A549 (cell line): ENCODE measurements at regions not wholly inside any gene's neighbourhood (a gene's known extent, or its start where the extent isn't known, plus 50 kb on each side); places are given as distances from the start of the nearest gene placed in this dataset.

Source experiments
- ATAC-seq, 2 experiments: fragments of 200-7000 bp in 1 of 2; fragments of >200 bp in 1 of 2; cut with Nextera tagmentation in 1 of 2; cut with Tn5 transposase in 1 of 2; 3 replicates each; pipeline versions ENCODE4 v1.8.0 to v1.9.1; 2018 to 2020; ENCODE audit warnings: mild to moderate bottlenecking in 1 of 2, moderate library complexity in 1 of 2
- CTCF ChIA-PET: fragments of 300-600 bp; sonication (Branson Sonifier 250); formaldehyde crosslinking; extraction: SDS; loops from one replicate; lab custom pipeline; 2021; ENCODE audit warnings: antibody characterized with exemption, inconsistent platforms; lab: Yijun Ruan, JAX
- POLR2A ChIA-PET: fragments of 350-600 bp; formaldehyde crosslinking; extraction: SDS; loops from one replicate; lab custom pipeline; 2021; ENCODE audit warnings: antibody characterized with exemption, inconsistent platforms; lab: Yijun Ruan, JAX
- DNase-seq, 2 experiments: peaks; one replicate each; pipeline versions ENCODE4 v3.0.0 to v3.0.0-alpha.2; 2011 to 2016; ENCODE audit warnings: low read depth in 1 of 2, low spot score in 1 of 2
- FAIRE-seq: peaks from 2 replicates; lab custom pipeline; 2011; peaks lifted over from hg19 to GRCh38; lab: Jason Lieb, UNC
- H3K27ac ChIP-seq, 2 experiments: fragments of >200 bp; sonication (Bioruptor Twin); formaldehyde crosslinking; 3 replicates each; pipeline ENCODE4 v1.5.1; 2016 to 2017
- H3K4me1 ChIP-seq: fragments of >200 bp; sonication (Bioruptor Twin); formaldehyde crosslinking; 3 replicates; pipeline ENCODE4 v1.6.1; 2016
- H3K4me2 ChIP-seq: fragments of >200 bp; sonication (Bioruptor Twin); formaldehyde crosslinking; 3 replicates; pipeline ENCODE4 v1.6.1; 2016
- H3K4me3 ChIP-seq: fragments of >200 bp; sonication (Bioruptor Twin); formaldehyde crosslinking; 3 replicates; pipeline ENCODE4 v1.5.1; 2016
- H3K9me3 ChIP-seq: fragments of >200 bp; sonication (Bioruptor Twin); formaldehyde crosslinking; 3 replicates; pipeline ENCODE4 v1.6.1; 2016
- BHLHE40 ChIP-seq: IDR thresholded peaks from 2 replicates; pipeline ENCODE4 v1.6.1; 2012; ENCODE audit warnings: low read depth, low read length, inconsistent platforms
- CHD2 ChIP-seq: fragments of 150-350 bp; IDR thresholded peaks from 2 replicates; pipeline ENCODE4 v1.6.1; 2014; ENCODE audit warnings: low read length; ENCODE audit not compliant: partially characterized antibody
- EHF ChIP-seq: fragments of 250-450 bp; sonication (Bioruptor Pico); IDR thresholded peaks from 2 replicates; pipeline ENCODE4 v1.5.0; 2020; ENCODE audit warnings: mild to moderate bottlenecking
- EP300 ChIP-seq, 2 experiments: fragments of >200 bp; sonication (Bioruptor Twin); formaldehyde crosslinking; IDR thresholded peaks; 2 replicates in 1 of 2; 3 replicates in 1 of 2; pipeline ENCODE4 v1.6.1; 2016 to 2017
- ESRRA ChIP-seq: fragments of 150-350 bp; IDR thresholded peaks from 2 replicates; pipeline ENCODE4 v1.6.1; 2014; ENCODE audit warnings: mild to moderate bottlenecking, low read length, borderline replicate concordance
- FOXS1 ChIP-seq: fragments of 250-450 bp; sonication (Bioruptor Pico); IDR thresholded peaks from 2 replicates; pipeline ENCODE4 v1.5.0; 2020; ENCODE audit warnings: mild to moderate bottlenecking, moderate library complexity
- GATA3 ChIP-seq: IDR thresholded peaks from 2 replicates; pipeline ENCODE4 v1.6.1; 2012; ENCODE audit warnings: borderline replicate concordance
- HOXB13 ChIP-seq: fragments of 250-450 bp; sonication (Bioruptor Pico); IDR thresholded peaks from 2 replicates; pipeline ENCODE4 v1.5.0; 2020; ENCODE audit warnings: low read depth, mild to moderate bottlenecking, moderate library complexity
- HOXB5 ChIP-seq: fragments of 250-450 bp; sonication (Bioruptor Pico); IDR thresholded peaks from 2 replicates; pipeline ENCODE4 v1.5.0; 2020; ENCODE audit warnings: mild to moderate bottlenecking, moderate library complexity
- JUN ChIP-seq, 2 experiments: fragments of >200 bp; sonication (Bioruptor Twin); formaldehyde crosslinking; IDR thresholded peaks; 2 replicates in 1 of 2; 3 replicates in 1 of 2; pipeline ENCODE4 v1.6.1; 2016 to 2017
- JUNB ChIP-seq: fragments of >200 bp; sonication (Bioruptor Twin); formaldehyde crosslinking; IDR thresholded peaks from 2 replicates; pipeline ENCODE4 v1.6.1; 2016
- KDM1A ChIP-seq: fragments of 200-600 bp; sonication (generic); IDR thresholded peaks from 2 replicates; pipeline ENCODE4 v1.6.1; 2016; ENCODE audit warnings: low read depth, mild to moderate bottlenecking
- MAFK ChIP-seq: fragments of 450-650 bp; IDR thresholded peaks from 2 replicates; pipeline ENCODE4 v1.6.1; 2014; ENCODE audit not compliant: partially characterized antibody
- NR3C1 ChIP-seq: fragments of >200 bp; sonication (Bioruptor Twin); formaldehyde crosslinking; IDR thresholded peaks from 3 replicates; pipeline ENCODE4 v1.6.1; 2017
- POLR2AphosphoS2 ChIP-seq: conservative IDR thresholded peaks from 2 replicates; pipeline ENCODE4 v1.6.1; 2012; ENCODE audit warnings: low read length, improper control_type of control experiment, inconsistent platforms
- RARB ChIP-seq: fragments of 250-450 bp; sonication (Bioruptor Pico); IDR thresholded peaks from 2 replicates; pipeline ENCODE4 v1.8.0; 2021; ENCODE audit warnings: mild to moderate bottlenecking, moderate library complexity
- SMC3 ChIP-seq: fragments of >200 bp; sonication (Bioruptor Twin); formaldehyde crosslinking; IDR thresholded peaks from 3 replicates; pipeline ENCODE4 v1.6.1; 2018; ENCODE audit warnings: inconsistent platforms
- TFCP2L1 ChIP-seq: fragments of 250-450 bp; sonication (Bioruptor Pico); IDR thresholded peaks from 2 replicates; pipeline ENCODE4 v1.5.0; 2021; ENCODE audit warnings: mild to moderate bottlenecking
- TP53 ChIP-seq: fragments of 250-450 bp; sonication (Bioruptor Pico); IDR thresholded peaks from 2 replicates; pipeline ENCODE4 v1.5.0; 2021; ENCODE audit warnings: mild to moderate bottlenecking, moderate library complexity
- ZNF302 ChIP-seq: fragments of 250-450 bp; sonication (Bioruptor Pico); IDR thresholded peaks from 2 replicates; pipeline ENCODE4 v1.9.0; 2021; ENCODE audit warnings: inconsistent platforms, mild to moderate bottlenecking, moderate library complexity
- whole genome bisulfite sequencing: methylation state at CpG from one replicate; pipeline ENCODE4 v1.1.6; 2017; ENCODE audit errors: missing lambda C conversion rate; 5-methylcytosine and 5-hydroxymethylcytosine counted together
- TF ChIP-seq, protein P1 (sequence below): IDR thresholded peaks from 2 replicates; pipeline ENCODE4 v1.6.1; 2012; ENCODE audit warnings: low read depth, borderline replicate concordance
- TF ChIP-seq, protein P2 (sequence below): IDR thresholded peaks from 2 replicates; pipeline ENCODE4 v1.6.1; 2012
- TF ChIP-seq, protein P3 (sequence below): fragments of 250-450 bp; sonication (Bioruptor Pico); IDR thresholded peaks from 2 replicates; pipeline ENCODE4 v1.5.0; 2020; ENCODE audit warnings: low read depth, mild to moderate bottlenecking, moderate library complexity
- TF ChIP-seq, protein P4 (sequence below): fragments of 450-650 bp; IDR thresholded peaks from 2 replicates; pipeline ENCODE4 v1.6.1; 2014; ENCODE audit warnings: antibody characterized with exemption
- TF ChIP-seq, protein P5 (sequence below): fragments of 200-600 bp; sonication (generic); IDR thresholded peaks from 2 replicates; pipeline ENCODE4 v1.6.1; 2016; ENCODE audit warnings: antibody characterized with exemption, mild to moderate bottlenecking, moderate library complexity
- TF ChIP-seq, protein P6 (sequence below): fragments of 150-350 bp; IDR thresholded peaks from 2 replicates; pipeline ENCODE4 v1.6.1; 2014; ENCODE audit warnings: low read depth, mild to moderate bottlenecking, low read length
- TF ChIP-seq, protein P7 (sequence below): IDR thresholded peaks from 2 replicates; pipeline ENCODE4 v1.6.1; 2012

DNA sequence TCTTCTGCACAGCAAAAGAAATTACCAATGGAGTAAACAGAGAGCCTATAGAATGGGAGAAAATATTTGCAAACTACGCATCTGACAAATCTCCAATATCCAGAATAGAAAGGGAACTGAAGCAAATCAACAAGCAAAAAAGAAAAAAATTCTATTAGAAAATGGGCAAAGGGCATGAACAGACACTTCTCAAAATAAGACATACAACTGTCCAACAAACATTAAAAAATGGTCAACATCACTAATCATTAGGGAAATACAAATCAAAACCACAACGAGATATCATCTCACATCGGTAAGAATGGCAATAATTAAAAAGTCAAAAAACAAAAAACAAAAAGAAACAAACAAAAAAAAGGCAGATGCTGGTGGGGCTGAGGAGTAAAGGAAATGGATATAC lies 356.4 kb downstream of the ADCYAP1 start:
- H3K9me3 ChIP-seq = no peaks in the 10 kb centered on the region; the same call in 2 of the 3 replicates
- POLR2A ChIA-PET = no interaction called here
- no peak overlapping the region for H3K27ac ChIP-seq
- CTCF ChIA-PET = no interaction called here
- no peak overlapping the region for H3K4me2 ChIP-seq
- no peak for DNase-seq
- TF ChIP-seq TP53 (no peak), MAFK (no peak), KDM1A (no peak), POLR2AphosphoS2 (no peak), RARB (CRISPR knock-in tag) (no peak), HOXB5 (CRISPR knock-in tag) (no peak), SMC3 (no peak), HOXB13 (CRISPR knock-in tag) (no peak), TFCP2L1 (CRISPR knock-in tag) (no peak), JUN (IDR thresholded peaks at IDR 0.05) (no peak)
- TF ChIP-seq, protein P1, sequence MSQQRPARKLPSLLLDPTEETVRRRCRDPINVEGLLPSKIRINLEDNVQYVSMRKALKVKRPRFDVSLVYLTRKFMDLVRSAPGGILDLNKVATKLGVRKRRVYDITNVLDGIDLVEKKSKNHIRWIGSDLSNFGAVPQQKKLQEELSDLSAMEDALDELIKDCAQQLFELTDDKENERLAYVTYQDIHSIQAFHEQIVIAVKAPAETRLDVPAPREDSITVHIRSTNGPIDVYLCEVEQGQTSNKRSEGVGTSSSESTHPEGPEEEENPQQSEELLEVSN = no peak
- TF ChIP-seq, protein P2, sequence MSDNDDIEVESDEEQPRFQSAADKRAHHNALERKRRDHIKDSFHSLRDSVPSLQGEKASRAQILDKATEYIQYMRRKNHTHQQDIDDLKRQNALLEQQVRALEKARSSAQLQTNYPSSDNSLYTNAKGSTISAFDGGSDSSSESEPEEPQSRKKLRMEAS = no peak
- TF ChIP-seq, protein P3, sequence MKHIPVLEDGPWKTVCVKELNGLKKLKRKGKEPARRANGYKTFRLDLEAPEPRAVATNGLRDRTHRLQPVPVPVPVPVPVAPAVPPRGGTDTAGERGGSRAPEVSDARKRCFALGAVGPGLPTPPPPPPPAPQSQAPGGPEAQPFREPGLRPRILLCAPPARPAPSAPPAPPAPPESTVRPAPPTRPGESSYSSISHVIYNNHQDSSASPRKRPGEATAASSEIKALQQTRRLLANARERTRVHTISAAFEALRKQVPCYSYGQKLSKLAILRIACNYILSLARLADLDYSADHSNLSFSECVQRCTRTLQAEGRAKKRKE (CRISPR knock-in tag) = no peak
- TF ChIP-seq, protein P4, sequence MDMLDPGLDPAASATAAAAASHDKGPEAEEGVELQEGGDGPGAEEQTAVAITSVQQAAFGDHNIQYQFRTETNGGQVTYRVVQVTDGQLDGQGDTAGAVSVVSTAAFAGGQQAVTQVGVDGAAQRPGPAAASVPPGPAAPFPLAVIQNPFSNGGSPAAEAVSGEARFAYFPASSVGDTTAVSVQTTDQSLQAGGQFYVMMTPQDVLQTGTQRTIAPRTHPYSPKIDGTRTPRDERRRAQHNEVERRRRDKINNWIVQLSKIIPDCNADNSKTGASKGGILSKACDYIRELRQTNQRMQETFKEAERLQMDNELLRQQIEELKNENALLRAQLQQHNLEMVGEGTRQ = no peak
- TF ChIP-seq, protein P5, sequence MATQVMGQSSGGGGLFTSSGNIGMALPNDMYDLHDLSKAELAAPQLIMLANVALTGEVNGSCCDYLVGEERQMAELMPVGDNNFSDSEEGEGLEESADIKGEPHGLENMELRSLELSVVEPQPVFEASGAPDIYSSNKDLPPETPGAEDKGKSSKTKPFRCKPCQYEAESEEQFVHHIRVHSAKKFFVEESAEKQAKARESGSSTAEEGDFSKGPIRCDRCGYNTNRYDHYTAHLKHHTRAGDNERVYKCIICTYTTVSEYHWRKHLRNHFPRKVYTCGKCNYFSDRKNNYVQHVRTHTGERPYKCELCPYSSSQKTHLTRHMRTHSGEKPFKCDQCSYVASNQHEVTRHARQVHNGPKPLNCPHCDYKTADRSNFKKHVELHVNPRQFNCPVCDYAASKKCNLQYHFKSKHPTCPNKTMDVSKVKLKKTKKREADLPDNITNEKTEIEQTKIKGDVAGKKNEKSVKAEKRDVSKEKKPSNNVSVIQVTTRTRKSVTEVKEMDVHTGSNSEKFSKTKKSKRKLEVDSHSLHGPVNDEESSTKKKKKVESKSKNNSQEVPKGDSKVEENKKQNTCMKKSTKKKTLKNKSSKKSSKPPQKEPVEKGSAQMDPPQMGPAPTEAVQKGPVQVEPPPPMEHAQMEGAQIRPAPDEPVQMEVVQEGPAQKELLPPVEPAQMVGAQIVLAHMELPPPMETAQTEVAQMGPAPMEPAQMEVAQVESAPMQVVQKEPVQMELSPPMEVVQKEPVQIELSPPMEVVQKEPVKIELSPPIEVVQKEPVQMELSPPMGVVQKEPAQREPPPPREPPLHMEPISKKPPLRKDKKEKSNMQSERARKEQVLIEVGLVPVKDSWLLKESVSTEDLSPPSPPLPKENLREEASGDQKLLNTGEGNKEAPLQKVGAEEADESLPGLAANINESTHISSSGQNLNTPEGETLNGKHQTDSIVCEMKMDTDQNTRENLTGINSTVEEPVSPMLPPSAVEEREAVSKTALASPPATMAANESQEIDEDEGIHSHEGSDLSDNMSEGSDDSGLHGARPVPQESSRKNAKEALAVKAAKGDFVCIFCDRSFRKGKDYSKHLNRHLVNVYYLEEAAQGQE = no peak
- TF ChIP-seq, all 56 proteins: peak for 0
- H3K4me1 ChIP-seq = no peaks in the 10 kb centered on the region
- H3K4me3 ChIP-seq = no peak overlapping the region
- FAIRE-seq (no peak), ATAC-seq (no peak)
- 51% methylated on average over 3 of the region's 3 CpGs for WGBS

DNA sequence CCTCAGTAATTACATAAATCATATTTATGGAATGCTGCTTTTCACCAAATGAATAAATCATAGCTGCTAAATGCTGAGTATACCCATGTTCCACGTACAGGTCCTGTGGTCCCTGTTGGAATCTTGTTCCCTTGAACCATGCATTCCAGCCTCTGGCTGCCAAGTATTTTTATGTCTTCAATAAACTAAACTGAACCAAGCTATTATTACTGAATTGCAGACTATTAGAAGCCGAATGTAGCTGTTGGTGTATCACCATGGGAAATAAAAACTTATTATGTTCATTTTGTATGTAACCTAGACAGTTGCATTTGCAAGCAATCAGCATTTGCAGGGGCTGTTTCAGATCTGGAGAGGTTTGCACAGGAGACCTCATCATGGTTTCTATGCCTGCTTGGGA lies 362.4 kb downstream of the ADCYAP1 start:
- no peaks in the 10 kb centered on the region; the same call in 2 of the 3 replicates for H3K9me3 ChIP-seq
- H3K4me3 ChIP-seq = no peak overlapping the region
- TF ChIP-seq FOXS1 (CRISPR knock-in tag) = no peak
- TF ChIP-seq, protein P6, sequence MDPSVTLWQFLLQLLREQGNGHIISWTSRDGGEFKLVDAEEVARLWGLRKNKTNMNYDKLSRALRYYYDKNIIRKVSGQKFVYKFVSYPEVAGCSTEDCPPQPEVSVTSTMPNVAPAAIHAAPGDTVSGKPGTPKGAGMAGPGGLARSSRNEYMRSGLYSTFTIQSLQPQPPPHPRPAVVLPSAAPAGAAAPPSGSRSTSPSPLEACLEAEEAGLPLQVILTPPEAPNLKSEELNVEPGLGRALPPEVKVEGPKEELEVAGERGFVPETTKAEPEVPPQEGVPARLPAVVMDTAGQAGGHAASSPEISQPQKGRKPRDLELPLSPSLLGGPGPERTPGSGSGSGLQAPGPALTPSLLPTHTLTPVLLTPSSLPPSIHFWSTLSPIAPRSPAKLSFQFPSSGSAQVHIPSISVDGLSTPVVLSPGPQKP = no peak
- TF ChIP-seq BHLHE40 = no peak
- TF ChIP-seq ESRRA = no peak
- no peak for TF ChIP-seq TFCP2L1 (CRISPR knock-in tag)
- TF ChIP-seq HOXB13 (CRISPR knock-in tag) = no peak
- no peak for TF ChIP-seq GATA3
- TF ChIP-seq EP300 (IDR thresholded peaks at IDR 0.05) = no peak
- no peak for TF ChIP-seq ZNF302 (CRISPR knock-in tag)
- TF ChIP-seq JUNB = no peak
- TF ChIP-seq, protein P7, sequence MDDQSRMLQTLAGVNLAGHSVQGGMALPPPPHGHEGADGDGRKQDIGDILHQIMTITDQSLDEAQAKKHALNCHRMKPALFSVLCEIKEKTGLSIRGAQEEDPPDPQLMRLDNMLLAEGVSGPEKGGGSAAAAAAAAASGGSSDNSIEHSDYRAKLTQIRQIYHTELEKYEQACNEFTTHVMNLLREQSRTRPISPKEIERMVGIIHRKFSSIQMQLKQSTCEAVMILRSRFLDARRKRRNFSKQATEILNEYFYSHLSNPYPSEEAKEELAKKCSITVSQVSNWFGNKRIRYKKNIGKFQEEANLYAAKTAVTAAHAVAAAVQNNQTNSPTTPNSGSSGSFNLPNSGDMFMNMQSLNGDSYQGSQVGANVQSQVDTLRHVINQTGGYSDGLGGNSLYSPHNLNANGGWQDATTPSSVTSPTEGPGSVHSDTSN = no peak
- TF ChIP-seq EHF = no peak
- TF ChIP-seq NR3C1 = no peak
- TF ChIP-seq CHD2 = no peak
- WGBS = 35% methylated on average over 2 of the region's 2 CpGs
- POLR2A ChIA-PET = no interaction called here
- DNase-seq = no peak
- H3K4me1 ChIP-seq = 0 out of 3 replicates have a peak, but pooled peaks cover 3% of the 10 kb centered on the region
- no peak for ATAC-seq
- no peak overlapping the region for H3K4me2 ChIP-seq
- no peak overlapping the region for H3K27ac ChIP-seq
- FAIRE-seq = no peak
- CTCF ChIA-PET = no interaction called here
